LHCN-M2 (cell line): ENCODE measurements at regions not wholly inside any gene's neighbourhood (a gene's known extent, or its start where the extent isn't known, plus 50 kb on each side); places are given as distances from the start of the nearest gene placed in this dataset.
A peak's percentile ranks its signal among the peaks of the same experiment; 100 is the strongest.
"Not testable (repeated sequence)": the region's sequence is repeated elsewhere in the genome, so short reads cannot be mapped to it uniquely, and the experiment has no call there.

Experiments
- DNase-seq: peaks from one replicate; pipeline ENCODE4 v3.0.0-alpha.2; 2012; ENCODE audit warnings: low read depth

GRCh38 chr6:1445650-1446330, 56.4 kb downstream of the FOXF2 start:
- DNase-seq = no peak

- no peak for DNase-seq
Measured at GRCh38 chr6:1449896-1450295, 60.5 kb downstream of the FOXF2 start.

- DNase-seq = no peak
Measured at GRCh38 chr6:1453024-1453423, 63.6 kb downstream of the FOXF2 start.

- DNase-seq = not testable (repeated sequence)
Measured at GRCh38 chr6:1456816-1457215, 67.4 kb downstream of the FOXF2 start.

GRCh38 chr6:1461207-1461606, 71.8 kb downstream of the FOXF2 start:
- peak; percentile 81 for DNase-seq

GRCh38 chr6:1461736-1462135, 72.4 kb downstream of the FOXF2 start:
- DNase-seq = peak; percentile 58

- no peak for DNase-seq
Measured at GRCh38 chr6:1463275-1463674, 73.9 kb downstream of the FOXF2 start.

- no peak for DNase-seq
Measured at GRCh38 chr6:1463751-1464426, 74.5 kb downstream of the FOXF2 start.

GRCh38 chr6:1464781-1465370, 75.5 kb downstream of the FOXF2 start:
- DNase-seq = no peak

- no peak for DNase-seq
Measured at GRCh38 chr6:1468126-1468525, 78.8 kb downstream of the FOXF2 start.

- no peak for DNase-seq
Measured at GRCh38 chr6:1470040-1470439, 80.7 kb downstream of the FOXF2 start.

GRCh38 chr6:1472643-1473042, 83.3 kb downstream of the FOXF2 start:
- no peak for DNase-seq

- no peak for DNase-seq
Measured at GRCh38 chr6:1473166-1473565, 83.8 kb downstream of the FOXF2 start.

GRCh38 chr6:1473598-1473997, 84.2 kb downstream of the FOXF2 start:
- DNase-seq = no peak

GRCh38 chr6:1474205-1474604, 84.8 kb downstream of the FOXF2 start:
- DNase-seq = no peak

- no peak for DNase-seq
Measured at GRCh38 chr6:1475174-1475573, 85.8 kb downstream of the FOXF2 start.

GRCh38 chr6:1477432-1478090, 88.2 kb downstream of the FOXF2 start:
- DNase-seq = no peak

- DNase-seq = not testable (repeated sequence)
Measured at GRCh38 chr6:1478163-1478826, 88.9 kb downstream of the FOXF2 start.

- peak; percentile 82 for DNase-seq
Measured at GRCh38 chr6:1479095-1479494, 89.7 kb downstream of the FOXF2 start.

- DNase-seq = no peak
Measured at GRCh38 chr6:1479601-1480221, 90.3 kb downstream of the FOXF2 start.

GRCh38 chr6:1481286-1481685, 91.9 kb downstream of the FOXF2 start:
- peak; percentile 98 for DNase-seq
